GM12878 (cell line): ENCODE measurements at regions not wholly inside any gene's neighbourhood (a gene's known extent, or its start where the extent isn't known, plus 50 kb on each side); places are given as distances from the start of the nearest gene placed in this dataset.

ENCODE experiments used
- ATAC-seq: fragments of 200-7000 bp; cut with Tn5 transposase; 3 replicates; pipeline ENCODE4 v1.9.1; 2020; ENCODE audit warnings: mild to moderate bottlenecking, moderate library complexity
- BruUV-seq: library from RNA; stranded (reverse); fragments of 400-500 nt; replicated peaks from 2 replicates; lab custom pipeline; 2021; lab: Mats Ljungman, UMichigan
- CTCF ChIA-PET: fragments of 300-600 bp; sonication (Branson Sonifier 250); formaldehyde crosslinking; extraction: SDS; loops from one replicate; lab custom pipeline; 2021; ENCODE audit warnings: inconsistent platforms; lab: Yijun Ruan, JAX
- POLR2A ChIA-PET: fragments of 350-600 bp; formaldehyde crosslinking; extraction: SDS; loops from one replicate; lab custom pipeline; 2021; ENCODE audit warnings: inconsistent platforms; lab: Charles Lee
- RAD21 ChIA-PET: fragments of 300-600 bp; sonication (Branson Sonifier 250); formaldehyde crosslinking; loops from one replicate; lab custom pipeline; 2023; ENCODE audit warnings: antibody characterized with exemption; ENCODE audit not compliant: unreplicated experiment; lab: Charles Lee
- SMC1A ChIA-PET: fragments of 300-600 bp; sonication (Branson Sonifier 250); formaldehyde crosslinking; loops from one replicate; lab custom pipeline; 2023; ENCODE audit not compliant: unreplicated experiment, uncharacterized antibody; lab: Charles Lee
- DNase-seq: peaks from one replicate; pipeline ENCODE4 v3.0.0-alpha.2; 2011; ENCODE audit warnings: low read depth, low spot score
- FAIRE-seq: peaks from 3 replicates; lab custom pipeline; 2011; peaks lifted over from hg19 to GRCh38; lab: Jason Lieb, UNC
- H2AFZ ChIP-seq: 2 replicates; pipeline ENCODE4 v1.6.0; 2011; ENCODE audit warnings: low read depth, low read length, control low read depth; ENCODE audit not compliant: control insufficient read depth
- H3K27ac ChIP-seq: 2 replicates; pipeline ENCODE4 v1.5.1; 2011; ENCODE audit warnings: control low read depth; ENCODE audit not compliant: control insufficient read depth, insufficient read depth
- H3K27me3 ChIP-seq, 2 experiments: replicated peaks in 1 of 2; 2 replicates each; pipeline versions ENCODE4 v1.6.0 to v1.6.1; 2011; ENCODE audit warnings: low read length in 1 of 2; ENCODE audit not compliant: control insufficient read depth in 2 of 2, insufficient read depth in 2 of 2
- H3K36me3 ChIP-seq, 2 experiments: 2 replicates each; pipeline ENCODE4 v1.5.1; 2011; ENCODE audit warnings: low read length in 1 of 2; ENCODE audit not compliant: control insufficient read depth in 2 of 2, insufficient read depth in 2 of 2
- H3K4me1 ChIP-seq: 2 replicates; pipeline ENCODE4 v1.6.1; 2011; ENCODE audit warnings: mild to moderate bottlenecking, low read length, moderate library complexity, mixed read lengths; ENCODE audit not compliant: control insufficient read depth, insufficient read depth
- H3K4me2 ChIP-seq: 2 replicates; pipeline ENCODE4 v1.6.0; 2011; ENCODE audit warnings: control low read depth; ENCODE audit not compliant: control insufficient read depth, insufficient read depth
- H3K4me3 ChIP-seq: fragments of 200-600 bp; sonication (generic); 2 replicates; pipeline ENCODE4 v1.5.1; 2016
- H3K79me2 ChIP-seq: 2 replicates; pipeline ENCODE4 v1.6.0; 2011; ENCODE audit warnings: low read length; ENCODE audit not compliant: control insufficient read depth, insufficient read depth
- H3K9ac ChIP-seq: 2 replicates; pipeline ENCODE4 v1.8.0; 2011; ENCODE audit warnings: low read length, control low read depth, mixed read lengths; ENCODE audit not compliant: control insufficient read depth, insufficient read depth
- H3K9me3 ChIP-seq: replicated peaks from 3 replicates; pipeline ENCODE4 v1.5.1; 2011; ENCODE audit warnings: mild to moderate bottlenecking, low read length; ENCODE audit not compliant: control insufficient read depth, insufficient read depth
- H4K20me1 ChIP-seq: 2 replicates; pipeline ENCODE4 v1.6.0; 2011; ENCODE audit not compliant: control insufficient read depth, insufficient read depth
- BCLAF1 ChIP-seq: fragments of 450-650 bp; IDR thresholded peaks from 2 replicates; pipeline ENCODE4 v1.6.1; 2017; ENCODE audit warnings: antibody characterized with exemption, mild to moderate bottlenecking, moderate library complexity
- RB1 ChIP-seq: fragments of 450-650 bp; formaldehyde crosslinking; IDR thresholded peaks from 2 replicates; pipeline ENCODE4 v1.6.1; 2017; ENCODE audit warnings: mild to moderate bottlenecking, borderline replicate concordance
- SIN3A ChIP-seq: IDR thresholded peaks from 2 replicates; pipeline ENCODE4 v1.6.1; 2012; ENCODE audit warnings: low read depth, low read length, improper control_type of control experiment
- USF2 ChIP-seq: IDR thresholded peaks from 2 replicates; pipeline ENCODE4 v1.6.1; 2011; ENCODE audit warnings: low read depth, low read length, improper control_type of control experiment, borderline replicate concordance
- WRNIP1 ChIP-seq: IDR thresholded peaks from 2 replicates; pipeline ENCODE4 v1.6.1; 2011; ENCODE audit warnings: low read depth, low read length, improper control_type of control experiment, borderline replicate concordance
- ZNF207 ChIP-seq: fragments of 450-650 bp; IDR thresholded peaks from 2 replicates; pipeline ENCODE4 v1.6.1; 2014; ENCODE audit warnings: antibody characterized with exemption, mild to moderate bottlenecking, borderline replicate concordance
- WGBS: methylation state at CpG from one replicate; pipeline ENCODE4 v1.1.6; 2016; ENCODE audit warnings: low lambda C conversion rate; ENCODE audit not compliant: insufficient replicate concordance, insufficient coverage; ENCODE audit errors: missing lambda C conversion rate; 5-methylcytosine and 5-hydroxymethylcytosine counted together
- in situ Hi-C: fragments of 300-500 bp; cut with MboI; formaldehyde crosslinking; loops from 9 replicates; pipeline ENCODE4 v1.14.3; 2018; ENCODE audit warnings: mixed read lengths
- intact Hi-C: fragments of 100-400 bp; cut with micrococcal nuclease; formaldehyde crosslinking; loops from one replicate; pipeline ENCODE4 v1.14.2; 2022; ENCODE audit not compliant: unreplicated experiment

- TF ChIP-seq USF2 (no peak), SIN3A (no peak), WRNIP1 (no peak), ZNF207 (no peak), RB1 (no peak), BCLAF1 (no peak)
- CTCF ChIA-PET = interaction anchor here (0.8 to 1.2 kb wide), 6 partner anchors 12 to 109 kb away, joined by 3 to 4 read pairs (median 3); no protein-coding TSS in a partner anchor
Observed at GRCh38 chr6:81890846-81891245, 138.4 kb upstream of the TENT5A start.

More at GRCh38 chr6:81890846-81891245, 138.4 kb upstream of the TENT5A start:
- Histone ChIP-seq H3K27me3 (no peaks in the 10 kb centered on the region), H3K36me3 (no peaks in the 10 kb centered on the region), H3K4me2 (no peak overlapping the region), H3K9me3 (no peaks in the 10 kb centered on the region), H2AFZ (no peak overlapping the region), H4K20me1 (no peaks in the 10 kb centered on the region), H3K4me3 (no peak overlapping the region), H3K4me1 (no peaks in the 10 kb centered on the region), H3K9ac (no peak overlapping the region), H3K79me2 (no peaks in the 10 kb centered on the region), H3K27ac (no peak overlapping the region)
- 39% methylated on average over 2 of the region's 2 CpGs for WGBS
- RAD21 ChIA-PET = interaction anchor here (0.6 to 0.8 kb wide), 3 partner anchors 10 to 131 kb away, joined by 3 read pairs; no protein-coding TSS in a partner anchor
- no TSS peak for BruUV-seq
- no peak for FAIRE-seq
- POLR2A ChIA-PET = no interaction called here
- ATAC-seq = no peak
- SMC1A ChIA-PET = interaction anchor here (0.7 to 3.7 kb wide), 6 partner anchors 9 to 115 kb away, joined by 3 to 16 read pairs (median 4); no protein-coding TSS in a partner anchor
- no peak for DNase-seq
- in situ Hi-C loops = no loop called here
- intact Hi-C loops = no loop called here
